HG03469 (cell line): ENCODE measurements at regions not wholly inside any gene's neighbourhood (a gene's known extent, or its start where the extent isn't known, plus 50 kb on each side); places are given as distances from the start of the nearest gene placed in this dataset.
"Not testable (repeated sequence)": the region's sequence is repeated elsewhere in the genome, so short reads cannot be mapped to it uniquely, and the experiment has no call there.

ENCODE experiments used
- ATAC-seq: cut with Tn5 transposase; IDR thresholded peaks from one replicate; pipeline ENCODE4 v1.9.1; 2021; ENCODE audit warnings: mild to moderate bottlenecking, moderate library complexity, moderate number of reproducible peaks; ENCODE audit not compliant: unreplicated experiment

GRCh38 chr17:30713805-30714204, 110.7 kb downstream of the CRLF3 start:
- not testable (repeated sequence) for ATAC-seq

DNA sequence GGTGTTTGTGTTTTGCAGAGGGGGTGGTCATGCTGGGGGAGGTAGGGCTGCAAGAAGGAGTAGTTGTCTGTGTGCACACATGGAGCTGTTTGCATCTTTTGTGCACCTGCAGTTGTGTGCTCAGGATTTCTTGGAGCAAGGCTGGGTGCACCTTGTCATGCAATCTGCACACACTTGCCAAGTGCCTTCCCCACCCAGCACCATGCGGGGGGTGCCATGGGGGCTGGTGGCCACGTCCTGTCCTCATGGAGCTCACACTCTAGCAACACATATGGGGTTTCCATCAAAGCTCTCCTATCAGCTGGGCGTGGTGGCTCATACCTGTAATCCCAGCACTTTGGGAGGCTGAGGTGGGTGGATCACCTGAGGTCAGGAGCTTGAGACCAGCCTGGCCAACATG, 111.6 kb downstream of the CRLF3 start:
- ATAC-seq, result not testable (repeated sequence)

DNA sequence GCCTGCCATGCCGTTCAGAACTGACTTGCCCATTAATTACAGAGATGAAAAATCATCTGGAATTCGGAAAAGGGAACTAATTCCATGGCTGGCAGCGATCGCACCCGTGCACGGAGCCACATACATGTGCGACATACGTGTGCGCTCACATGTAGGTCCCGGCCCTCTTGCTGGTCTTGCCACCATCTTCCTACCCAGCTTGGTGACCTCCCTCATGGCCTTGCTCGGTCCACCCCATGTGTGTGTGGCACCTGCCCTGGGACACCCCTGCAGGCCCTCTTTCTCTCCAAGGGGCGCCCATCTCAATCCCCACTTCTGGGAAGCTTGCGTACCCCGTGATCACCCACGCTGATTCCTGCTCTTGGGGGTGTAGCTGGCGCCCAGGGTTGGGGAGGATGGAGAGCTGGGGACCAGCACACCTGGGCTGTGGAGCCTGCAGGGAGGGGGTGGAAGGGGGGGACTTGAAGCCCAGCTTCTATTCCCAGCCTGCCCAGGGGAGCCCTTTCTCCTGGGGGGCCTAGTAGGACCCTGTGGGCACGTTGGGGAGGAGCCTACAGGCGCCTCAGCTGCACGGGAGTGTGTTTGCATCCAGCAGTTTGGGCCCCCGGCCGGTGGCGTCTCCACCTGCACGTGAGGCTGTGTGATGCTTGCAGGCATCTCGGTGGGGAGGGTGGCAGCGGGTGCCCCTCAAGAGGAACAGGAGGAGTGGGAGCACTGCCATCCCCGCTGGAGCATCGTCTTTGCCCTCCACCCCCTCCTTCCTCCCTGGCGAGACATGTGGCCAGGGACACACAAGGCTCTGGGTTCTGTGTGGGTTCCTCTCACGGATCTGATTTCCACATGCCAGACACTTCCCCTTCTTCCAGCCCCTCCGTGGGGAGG, 112.6 kb downstream of the CRLF3 start:
- not testable (repeated sequence) for ATAC-seq

DNA sequence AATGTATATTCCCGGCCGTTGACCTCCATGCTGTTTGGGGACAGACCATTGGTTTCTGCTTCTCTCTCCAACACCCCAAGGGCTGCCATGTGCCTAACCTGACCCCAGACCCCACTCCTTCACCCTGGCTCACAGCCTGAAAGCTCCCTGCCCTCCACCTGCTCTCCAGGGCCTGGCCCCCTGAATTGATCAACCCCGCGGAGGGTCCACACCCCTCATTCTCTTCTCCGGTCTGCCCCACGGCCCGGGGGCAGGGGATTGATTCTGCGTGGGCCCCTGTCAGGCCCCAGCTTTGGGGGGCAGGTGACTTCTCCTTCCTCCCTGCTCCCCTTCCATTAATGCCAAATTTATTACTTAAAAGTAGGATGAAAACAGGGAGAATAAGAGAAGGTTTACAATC, 113.3 kb downstream of the CRLF3 start:
- ATAC-seq, result not testable (repeated sequence)

GRCh38 chr17:30710276-30711088, 114.0 kb downstream of the CRLF3 start:
- not testable (repeated sequence) for ATAC-seq

- not testable (repeated sequence) for ATAC-seq
Observed at GRCh38 chr17:30709561-30710275, 114.8 kb downstream of the CRLF3 start.

DNA sequence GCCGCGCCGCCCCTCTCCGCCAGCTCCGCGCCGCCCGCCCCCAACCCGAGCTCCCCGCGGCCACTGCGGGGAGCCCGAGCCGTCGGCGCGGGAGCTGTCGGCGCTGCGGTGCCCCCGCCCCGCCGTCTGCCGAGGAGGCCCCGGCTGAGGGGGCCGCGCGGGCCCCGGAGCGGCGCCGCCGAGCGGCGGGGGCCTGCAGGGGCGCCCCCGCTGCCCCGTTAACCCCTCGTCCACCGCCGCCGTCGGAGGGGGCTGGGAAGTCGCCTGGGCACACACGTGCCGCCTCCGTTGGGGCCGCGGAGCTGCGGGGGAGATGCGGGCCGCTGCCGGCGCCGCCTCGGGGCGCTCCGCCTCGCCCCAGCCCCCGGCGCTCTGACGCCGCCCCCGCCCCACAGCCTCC, 115.4 kb downstream of the CRLF3 start:
- not testable (repeated sequence) for ATAC-seq

GRCh38 chr17:30708241-30709078, 116.0 kb downstream of the CRLF3 start:
- not testable (repeated sequence) for ATAC-seq

DNA sequence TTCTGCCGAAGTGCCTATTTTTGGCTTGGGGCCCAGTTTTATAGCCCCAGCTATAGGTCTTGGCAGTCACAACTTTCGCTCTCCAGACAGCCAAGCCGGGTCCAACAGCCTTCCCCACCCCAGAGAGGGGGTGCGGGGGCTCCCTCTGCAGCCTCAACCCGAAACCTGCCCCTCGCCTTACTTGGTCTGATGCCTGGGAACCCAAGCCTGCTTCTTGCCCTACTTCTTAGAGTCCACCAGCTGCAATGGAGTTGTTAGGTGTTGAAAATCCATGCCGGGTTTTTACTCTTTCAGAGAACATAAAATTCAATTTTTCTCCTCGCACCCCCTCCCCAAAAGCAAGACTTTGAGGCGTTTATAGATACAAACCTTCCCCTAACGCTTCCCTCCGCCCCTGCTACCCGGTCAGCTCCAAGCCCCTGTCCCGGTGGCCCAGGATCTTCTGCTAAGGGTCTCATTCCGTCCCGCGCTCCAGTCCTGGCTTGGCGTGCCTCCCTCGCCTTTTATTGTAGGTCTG, 116.7 kb downstream of the CRLF3 start:
- not testable (repeated sequence) for ATAC-seq

DNA sequence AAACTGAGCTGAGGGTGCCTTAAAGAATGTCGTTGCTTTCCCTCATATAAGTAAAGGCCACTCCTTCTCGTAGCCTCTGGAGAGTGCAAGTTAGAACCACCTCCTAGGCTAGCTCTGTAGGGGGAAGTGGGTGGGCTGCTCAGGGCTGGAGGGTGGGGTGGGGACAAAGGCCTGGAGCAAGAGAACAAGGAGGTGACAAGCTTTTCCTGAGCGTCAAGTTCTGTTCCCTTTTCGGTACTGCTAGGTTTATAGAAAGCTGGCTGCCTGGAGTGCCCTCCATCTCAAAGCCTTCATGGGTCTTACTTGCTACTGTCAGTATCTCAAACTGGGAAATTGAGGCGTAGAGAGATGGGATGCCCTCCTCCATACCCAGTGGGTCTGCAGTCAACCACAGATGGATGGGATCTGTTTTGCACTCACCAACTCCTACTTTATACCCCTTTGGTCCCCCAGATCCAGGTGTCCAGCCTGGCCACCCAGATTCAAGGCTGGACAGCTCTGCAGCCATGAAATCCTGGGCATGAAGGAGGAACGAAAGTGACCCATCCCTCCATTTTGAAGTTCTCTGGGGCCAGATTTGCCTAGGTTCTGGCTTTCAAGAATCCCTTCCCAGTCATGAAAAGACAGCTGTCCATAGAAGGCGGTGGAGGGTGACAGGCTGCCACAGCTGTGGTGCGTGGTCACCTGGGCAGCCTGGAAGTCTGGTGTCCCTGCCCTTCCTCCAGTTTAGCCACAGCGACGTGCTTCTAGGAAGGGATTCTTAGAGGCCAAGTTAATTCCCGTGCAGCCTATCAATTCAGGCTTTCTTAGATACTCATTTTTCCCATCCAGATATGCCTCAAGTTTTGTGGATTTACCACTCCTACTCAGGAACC, 117.8 kb downstream of the CRLF3 start:
- not testable (repeated sequence) for ATAC-seq

- not testable (repeated sequence) for ATAC-seq
Observed at GRCh38 chr17:30706004-30706403, 118.5 kb downstream of the CRLF3 start.

- ATAC-seq, result no peak
Observed at GRCh38 chr17:30701498-30701989, 122.9 kb downstream of the CRLF3 start.

DNA sequence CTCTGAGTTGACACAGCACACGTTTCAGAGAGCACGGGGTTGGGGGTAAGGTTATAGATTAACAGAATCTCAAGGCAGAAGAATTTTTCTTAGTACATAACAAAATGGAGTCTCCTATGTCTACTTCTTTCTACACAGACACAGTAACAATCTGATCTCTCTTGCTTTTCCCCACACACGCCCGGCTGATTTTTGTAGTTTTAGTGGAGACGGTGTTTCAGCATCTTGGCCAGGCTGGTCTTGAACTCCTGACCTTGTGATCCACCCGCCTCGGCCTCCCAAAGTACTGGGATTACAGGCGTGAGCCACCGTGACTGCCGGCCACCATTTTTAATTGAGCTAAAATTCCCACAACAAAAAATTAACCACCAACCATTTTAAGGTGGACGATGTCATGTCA, 123.7 kb downstream of the CRLF3 start:
- not testable (repeated sequence) for ATAC-seq

- not testable (repeated sequence) for ATAC-seq
Observed at GRCh38 chr17:30697619-30698460, 126.7 kb downstream of the CRLF3 start.

DNA sequence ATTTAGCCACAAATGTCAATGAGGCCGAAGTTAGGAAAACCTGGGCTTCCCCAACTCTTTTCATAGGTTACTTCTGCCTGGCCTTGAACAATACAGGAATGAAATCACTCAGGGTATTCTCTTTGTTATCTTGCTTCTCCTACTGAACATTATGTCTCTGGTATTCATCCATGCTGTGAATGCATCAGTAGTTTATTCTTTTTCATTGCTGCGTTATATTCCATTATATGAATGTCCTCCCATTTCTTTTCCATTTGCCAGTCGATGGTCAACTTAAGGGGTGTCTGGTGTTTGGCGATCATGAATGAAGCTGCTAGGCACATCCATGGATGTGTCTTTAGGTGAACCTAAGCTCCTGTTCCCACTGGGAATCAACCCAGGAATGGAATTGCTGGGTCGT, 128.3 kb downstream of the CRLF3 start:
- no peak for ATAC-seq

- not testable (repeated sequence) for ATAC-seq
Observed at GRCh38 chr17:30695265-30695811, 129.2 kb downstream of the CRLF3 start.

DNA sequence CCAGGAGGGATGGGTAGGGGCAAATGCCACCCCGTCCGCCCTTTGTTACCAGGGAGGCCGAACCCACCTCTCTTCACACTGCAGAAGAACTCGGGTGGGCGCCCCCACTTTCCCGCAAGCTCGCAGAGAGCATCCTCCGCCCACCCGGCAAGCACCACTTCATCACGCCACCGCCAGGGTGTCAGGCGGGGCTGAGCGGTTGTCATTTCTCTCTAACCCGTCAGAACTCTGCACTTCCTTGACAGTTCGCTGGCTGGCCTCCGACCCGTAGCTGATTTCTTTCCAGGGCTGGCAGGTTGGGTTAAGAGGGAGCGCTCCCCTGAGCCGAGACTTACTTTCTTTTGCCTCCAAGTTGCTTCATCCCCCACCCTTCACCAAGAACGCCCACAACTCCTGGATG, 130.7 kb downstream of the CRLF3 start:
- ATAC-seq, result not testable (repeated sequence)
